GM12878 (cell line): ENCODE measurements at regions not wholly inside any gene's neighbourhood (a gene's known extent, or its start where the extent isn't known, plus 50 kb on each side); places are given as distances from the start of the nearest gene placed in this dataset.

Experiments
- ATAC-seq: fragments of 200-7000 bp; cut with Tn5 transposase; 3 replicates; pipeline ENCODE4 v1.9.1; 2020; ENCODE audit warnings: mild to moderate bottlenecking, moderate library complexity
- BruUV-seq: library from RNA; stranded (reverse); fragments of 400-500 nt; replicated peaks from 2 replicates; lab custom pipeline; 2021; lab: Mats Ljungman, UMichigan
- CTCF ChIA-PET: fragments of 300-600 bp; sonication (Branson Sonifier 250); formaldehyde crosslinking; extraction: SDS; loops from one replicate; lab custom pipeline; 2021; ENCODE audit warnings: inconsistent platforms; lab: Yijun Ruan, JAX
- POLR2A ChIA-PET: fragments of 350-600 bp; formaldehyde crosslinking; extraction: SDS; loops from one replicate; lab custom pipeline; 2021; ENCODE audit warnings: inconsistent platforms; lab: Charles Lee
- RAD21 ChIA-PET: fragments of 300-600 bp; sonication (Branson Sonifier 250); formaldehyde crosslinking; loops from one replicate; lab custom pipeline; 2023; ENCODE audit warnings: antibody characterized with exemption; ENCODE audit not compliant: unreplicated experiment; lab: Charles Lee
- SMC1A ChIA-PET: fragments of 300-600 bp; sonication (Branson Sonifier 250); formaldehyde crosslinking; loops from one replicate; lab custom pipeline; 2023; ENCODE audit not compliant: unreplicated experiment, uncharacterized antibody; lab: Charles Lee
- DNase-seq: peaks from one replicate; pipeline ENCODE4 v3.0.0-alpha.2; 2011; ENCODE audit warnings: low read depth, low spot score
- FAIRE-seq: peaks from 3 replicates; lab custom pipeline; 2011; peaks lifted over from hg19 to GRCh38; lab: Jason Lieb, UNC
- H2AFZ ChIP-seq: 2 replicates; pipeline ENCODE4 v1.6.0; 2011; ENCODE audit warnings: low read depth, low read length, control low read depth; ENCODE audit not compliant: control insufficient read depth
- H3K27ac ChIP-seq: 2 replicates; pipeline ENCODE4 v1.5.1; 2011; ENCODE audit warnings: control low read depth; ENCODE audit not compliant: control insufficient read depth, insufficient read depth
- H3K27me3 ChIP-seq, 2 experiments: replicated peaks in 1 of 2; 2 replicates each; pipeline versions ENCODE4 v1.6.0 to v1.6.1; 2011; ENCODE audit warnings: low read length in 1 of 2; ENCODE audit not compliant: control insufficient read depth in 2 of 2, insufficient read depth in 2 of 2
- H3K36me3 ChIP-seq, 2 experiments: 2 replicates each; pipeline ENCODE4 v1.5.1; 2011; ENCODE audit warnings: low read length in 1 of 2; ENCODE audit not compliant: control insufficient read depth in 2 of 2, insufficient read depth in 2 of 2
- H3K4me1 ChIP-seq: 2 replicates; pipeline ENCODE4 v1.6.1; 2011; ENCODE audit warnings: mild to moderate bottlenecking, low read length, moderate library complexity, mixed read lengths; ENCODE audit not compliant: control insufficient read depth, insufficient read depth
- H3K4me2 ChIP-seq: 2 replicates; pipeline ENCODE4 v1.6.0; 2011; ENCODE audit warnings: control low read depth; ENCODE audit not compliant: control insufficient read depth, insufficient read depth
- H3K4me3 ChIP-seq: fragments of 200-600 bp; sonication (generic); 2 replicates; pipeline ENCODE4 v1.5.1; 2016
- H3K79me2 ChIP-seq: 2 replicates; pipeline ENCODE4 v1.6.0; 2011; ENCODE audit warnings: low read length; ENCODE audit not compliant: control insufficient read depth, insufficient read depth
- H3K9ac ChIP-seq: 2 replicates; pipeline ENCODE4 v1.8.0; 2011; ENCODE audit warnings: low read length, control low read depth, mixed read lengths; ENCODE audit not compliant: control insufficient read depth, insufficient read depth
- H3K9me3 ChIP-seq: replicated peaks from 3 replicates; pipeline ENCODE4 v1.5.1; 2011; ENCODE audit warnings: mild to moderate bottlenecking, low read length; ENCODE audit not compliant: control insufficient read depth, insufficient read depth
- H4K20me1 ChIP-seq: 2 replicates; pipeline ENCODE4 v1.6.0; 2011; ENCODE audit not compliant: control insufficient read depth, insufficient read depth
- BCL11A ChIP-seq: IDR thresholded peaks from 2 replicates; pipeline ENCODE4 v1.6.1; 2011; ENCODE audit warnings: low read depth, low read length
- EP300 ChIP-seq, 2 experiments: fragments of 150-350 bp in 1 of 2; IDR thresholded peaks; 2 replicates each; pipeline ENCODE4 v1.6.1; 2011 to 2012; ENCODE audit warnings: low read depth in 2 of 2, low read length in 2 of 2, borderline replicate concordance in 1 of 2, improper control_type of control experiment in 1 of 2, inconsistent platforms in 1 of 2; ENCODE audit not compliant: control insufficient read depth in 1 of 2
- HDGF ChIP-seq: fragments of 450-650 bp; IDR thresholded peaks from 2 replicates; pipeline ENCODE4 v1.6.1; 2016; ENCODE audit warnings: antibody characterized with exemption
- KDM1A ChIP-seq: fragments of 200-600 bp; sonication (generic); IDR thresholded peaks from 2 replicates; pipeline ENCODE4 v1.6.1; 2016; ENCODE audit warnings: borderline replicate concordance
- MXI1 ChIP-seq: fragments of 150-350 bp; IDR thresholded peaks from 2 replicates; pipeline ENCODE4 v1.6.1; 2011; ENCODE audit warnings: low read depth, mild to moderate bottlenecking, inconsistent platforms, low read length, improper control_type of control experiment
- NFIC ChIP-seq: IDR thresholded peaks from 2 replicates; pipeline ENCODE4 v1.6.1; 2012; ENCODE audit warnings: low read depth, mild to moderate bottlenecking, inconsistent platforms, low read length, moderate library complexity
- PAX5 ChIP-seq: IDR thresholded peaks from 2 replicates; pipeline ENCODE4 v1.6.1; 2011; ENCODE audit warnings: low read depth, low read length, borderline replicate concordance
- SUPT20H ChIP-seq: IDR thresholded peaks from 2 replicates; pipeline ENCODE4 v1.6.1; 2011; ENCODE audit warnings: low read depth, mild to moderate bottlenecking, low read length, moderate library complexity, borderline replicate concordance; ENCODE audit not compliant: control insufficient read depth
- WGBS: methylation state at CpG from one replicate; pipeline ENCODE4 v1.1.6; 2016; ENCODE audit warnings: low lambda C conversion rate; ENCODE audit not compliant: insufficient replicate concordance, insufficient coverage; ENCODE audit errors: missing lambda C conversion rate; 5-methylcytosine and 5-hydroxymethylcytosine counted together
- in situ Hi-C: fragments of 300-500 bp; cut with MboI; formaldehyde crosslinking; loops from 9 replicates; pipeline ENCODE4 v1.14.3; 2018; ENCODE audit warnings: mixed read lengths
- intact Hi-C: fragments of 100-400 bp; cut with micrococcal nuclease; formaldehyde crosslinking; loops from one replicate; pipeline ENCODE4 v1.14.2; 2022; ENCODE audit not compliant: unreplicated experiment
- TF ChIP-seq, protein P1 (sequence below): fragments of 450-650 bp; conservative IDR thresholded peaks from 2 replicates; pipeline ENCODE4 v1.6.1; 2017; ENCODE audit warnings: mild to moderate bottlenecking, moderate library complexity
- TF ChIP-seq, protein P2 (sequence below): fragments of 450-650 bp; IDR thresholded peaks from 2 replicates; pipeline ENCODE4 v1.6.1; 2016; ENCODE audit warnings: mild to moderate bottlenecking
- TF ChIP-seq, protein P3 (sequence below): fragments of 450-650 bp; IDR thresholded peaks from 2 replicates; pipeline ENCODE4 v1.6.1; 2017; ENCODE audit warnings: antibody characterized with exemption, mild to moderate bottlenecking, moderate library complexity

DNA sequence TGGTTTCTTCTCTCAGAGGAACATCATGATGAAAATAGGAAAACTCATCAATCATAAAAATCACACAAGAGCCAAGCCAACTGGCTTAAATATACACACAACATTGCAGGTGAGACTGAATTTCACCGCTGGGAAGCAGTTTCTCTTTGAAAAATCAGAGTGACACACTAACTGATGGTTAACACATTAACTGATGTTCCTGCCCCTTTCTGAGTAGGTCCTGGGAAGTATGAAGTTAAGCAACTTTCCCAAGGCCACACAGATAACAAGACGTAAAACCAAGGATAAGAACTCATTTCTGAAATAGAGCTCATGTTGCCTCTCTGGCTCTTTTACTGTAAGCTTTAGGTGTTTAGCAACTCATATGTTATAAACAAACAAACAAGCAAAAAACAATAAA is 813.7 kb upstream of the HS3ST1 start:
- in situ Hi-C loops (no loop called here), intact Hi-C loops (no loop called here)
- 9% methylated on average over 2 of the region's 2 CpGs for WGBS
- Histone ChIP-seq H3K36me3 (no peaks in the 10 kb centered on the region), H3K4me1 (no peaks in the 10 kb centered on the region), H2AFZ (no peak overlapping the region), H3K4me3 (no peak overlapping the region), H3K27me3 (no peaks in the 10 kb centered on the region), H4K20me1 (no peaks in the 10 kb centered on the region), H3K27ac (no peak overlapping the region), H3K9me3 (no peaks in the 10 kb centered on the region), H3K9ac (no peak overlapping the region), H3K79me2 (no peaks in the 10 kb centered on the region), H3K4me2 (no peak overlapping the region)
- FAIRE-seq (no peak), ATAC-seq (no peak), DNase-seq (no peak)
- ChIA-PET CTCF (no interaction called here), RAD21 (no interaction called here), POLR2A (no interaction called here), SMC1A (no interaction called here)
- no TSS peak for BruUV-seq
- TF ChIP-seq SUPT20H = no peak

DNA sequence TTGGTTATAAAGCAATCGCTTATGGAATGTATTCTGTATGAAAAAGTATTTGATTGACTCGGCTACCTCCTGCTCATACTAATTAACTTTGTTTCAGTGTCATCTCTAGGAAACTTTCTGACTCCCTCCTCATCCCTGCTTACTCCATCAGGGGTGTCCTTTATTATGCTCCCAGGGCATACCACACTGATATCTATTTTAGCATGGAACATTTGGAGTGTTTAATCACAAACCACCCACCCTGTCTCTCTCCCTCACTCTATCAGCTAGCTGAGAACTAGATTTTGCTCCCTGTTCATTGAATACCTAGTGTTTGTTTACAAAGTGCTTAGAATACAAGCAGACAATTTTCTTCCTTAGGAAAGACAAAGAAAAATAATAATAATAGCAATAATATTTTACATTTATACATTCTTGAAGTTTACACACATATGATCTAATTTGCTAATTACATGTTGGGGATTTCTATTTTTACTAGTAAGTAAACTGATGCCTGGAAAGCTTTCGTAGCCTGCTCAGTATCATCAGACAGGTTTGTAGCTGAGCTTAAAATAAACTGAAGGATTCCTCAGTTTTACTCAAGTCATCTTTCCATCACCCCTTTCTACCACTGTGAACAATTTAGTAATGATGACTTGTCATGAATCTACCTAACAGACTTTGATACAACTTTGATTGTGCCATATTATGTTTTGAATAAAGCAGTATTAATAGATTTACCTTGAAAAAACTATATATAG is 811.4 kb upstream of the HS3ST1 start:
- intact Hi-C loops = no loop called here
- CTCF ChIA-PET = no interaction called here
- Histone ChIP-seq H3K79me2 (no peaks in the 10 kb centered on the region), H2AFZ (no peak overlapping the region), H3K36me3 (no peaks in the 10 kb centered on the region), H4K20me1 (no peaks in the 10 kb centered on the region), H3K27ac (no peak overlapping the region), H3K4me1 (no peaks in the 10 kb centered on the region), H3K4me2 (no peak overlapping the region), H3K27me3 (no peaks in the 10 kb centered on the region), H3K9ac (no peak overlapping the region), H3K4me3 (no peak overlapping the region), H3K9me3 (no peaks in the 10 kb centered on the region)
- DNase-seq (no peak), FAIRE-seq (no peak), ATAC-seq (no peak)
- RAD21 ChIA-PET = no interaction called here
- in situ Hi-C loops = no loop called here
- POLR2A ChIA-PET = no interaction called here
- SMC1A ChIA-PET = no interaction called here
- WGBS = 11% methylated on average over 3 of the region's 3 CpGs
- BruUV-seq = no TSS peak
- no peak for TF ChIP-seq MXI1
- TF ChIP-seq PAX5 = no peak
- TF ChIP-seq KDM1A = no peak
- no peak for TF ChIP-seq HDGF
- no peak for TF ChIP-seq BCL11A
- TF ChIP-seq, protein P1, sequence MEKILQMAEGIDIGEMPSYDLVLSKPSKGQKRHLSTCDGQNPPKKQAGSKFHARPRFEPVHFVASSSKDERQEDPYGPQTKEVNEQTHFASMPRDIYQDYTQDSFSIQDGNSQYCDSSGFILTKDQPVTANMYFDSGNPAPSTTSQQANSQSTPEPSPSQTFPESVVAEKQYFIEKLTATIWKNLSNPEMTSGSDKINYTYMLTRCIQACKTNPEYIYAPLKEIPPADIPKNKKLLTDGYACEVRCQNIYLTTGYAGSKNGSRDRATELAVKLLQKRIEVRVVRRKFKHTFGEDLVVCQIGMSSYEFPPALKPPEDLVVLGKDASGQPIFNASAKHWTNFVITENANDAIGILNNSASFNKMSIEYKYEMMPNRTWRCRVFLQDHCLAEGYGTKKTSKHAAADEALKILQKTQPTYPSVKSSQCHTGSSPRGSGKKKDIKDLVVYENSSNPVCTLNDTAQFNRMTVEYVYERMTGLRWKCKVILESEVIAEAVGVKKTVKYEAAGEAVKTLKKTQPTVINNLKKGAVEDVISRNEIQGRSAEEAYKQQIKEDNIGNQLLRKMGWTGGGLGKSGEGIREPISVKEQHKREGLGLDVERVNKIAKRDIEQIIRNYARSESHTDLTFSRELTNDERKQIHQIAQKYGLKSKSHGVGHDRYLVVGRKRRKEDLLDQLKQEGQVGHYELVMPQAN = no peak
- no peak for TF ChIP-seq EP300 (IDR thresholded peaks at IDR 0.05; ENCODE audit: borderline replicate concordance in 1 of 2, control insufficient read depth in 1 of 2, low read depth in 2 of 2, low read length in 2 of 2)
- no peak for TF ChIP-seq NFIC
- TF ChIP-seq, protein P2, sequence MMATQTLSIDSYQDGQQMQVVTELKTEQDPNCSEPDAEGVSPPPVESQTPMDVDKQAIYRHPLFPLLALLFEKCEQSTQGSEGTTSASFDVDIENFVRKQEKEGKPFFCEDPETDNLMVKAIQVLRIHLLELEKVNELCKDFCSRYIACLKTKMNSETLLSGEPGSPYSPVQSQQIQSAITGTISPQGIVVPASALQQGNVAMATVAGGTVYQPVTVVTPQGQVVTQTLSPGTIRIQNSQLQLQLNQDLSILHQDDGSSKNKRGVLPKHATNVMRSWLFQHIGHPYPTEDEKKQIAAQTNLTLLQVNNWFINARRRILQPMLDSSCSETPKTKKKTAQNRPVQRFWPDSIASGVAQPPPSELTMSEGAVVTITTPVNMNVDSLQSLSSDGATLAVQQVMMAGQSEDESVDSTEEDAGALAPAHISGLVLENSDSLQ = no peak
- TF ChIP-seq, protein P3, sequence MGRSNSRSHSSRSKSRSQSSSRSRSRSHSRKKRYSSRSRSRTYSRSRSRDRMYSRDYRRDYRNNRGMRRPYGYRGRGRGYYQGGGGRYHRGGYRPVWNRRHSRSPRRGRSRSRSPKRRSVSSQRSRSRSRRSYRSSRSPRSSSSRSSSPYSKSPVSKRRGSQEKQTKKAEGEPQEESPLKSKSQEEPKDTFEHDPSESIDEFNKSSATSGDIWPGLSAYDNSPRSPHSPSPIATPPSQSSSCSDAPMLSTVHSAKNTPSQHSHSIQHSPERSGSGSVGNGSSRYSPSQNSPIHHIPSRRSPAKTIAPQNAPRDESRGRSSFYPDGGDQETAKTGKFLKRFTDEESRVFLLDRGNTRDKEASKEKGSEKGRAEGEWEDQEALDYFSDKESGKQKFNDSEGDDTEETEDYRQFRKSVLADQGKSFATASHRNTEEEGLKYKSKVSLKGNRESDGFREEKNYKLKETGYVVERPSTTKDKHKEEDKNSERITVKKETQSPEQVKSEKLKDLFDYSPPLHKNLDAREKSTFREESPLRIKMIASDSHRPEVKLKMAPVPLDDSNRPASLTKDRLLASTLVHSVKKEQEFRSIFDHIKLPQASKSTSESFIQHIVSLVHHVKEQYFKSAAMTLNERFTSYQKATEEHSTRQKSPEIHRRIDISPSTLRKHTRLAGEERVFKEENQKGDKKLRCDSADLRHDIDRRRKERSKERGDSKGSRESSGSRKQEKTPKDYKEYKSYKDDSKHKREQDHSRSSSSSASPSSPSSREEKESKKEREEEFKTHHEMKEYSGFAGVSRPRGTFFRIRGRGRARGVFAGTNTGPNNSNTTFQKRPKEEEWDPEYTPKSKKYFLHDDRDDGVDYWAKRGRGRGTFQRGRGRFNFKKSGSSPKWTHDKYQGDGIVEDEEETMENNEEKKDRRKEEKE = no peak
